Neural cell (in vitro differentiated cells): ENCODE measurements at regions not wholly inside any gene's neighbourhood (a gene's known extent, or its start where the extent isn't known, plus 50 kb on each side); places are given as distances from the start of the nearest gene placed in this dataset.

Experiments used
- H2AFZ ChIP-seq: fragments of 200-600, 300-800 bp; sonication (generic), shearing (Covaris generic); 2 replicates; pipeline ENCODE4 v1.6.0; 2014; ENCODE audit warnings: low read depth, mild to moderate bottlenecking, antibody characterized with exemption, low read length, moderate library complexity
- H3F3A ChIP-seq: fragments of 200-600 bp; shearing (Covaris generic); 2 replicates; pipeline ENCODE4 v1.6.1; 2016; ENCODE audit warnings: mild to moderate bottlenecking, moderate library complexity, mixed read lengths, antibody characterized with exemption, low read length; ENCODE audit not compliant: insufficient read depth, poor library complexity, severe bottlenecking
- H3K27ac ChIP-seq: fragments of 200-600, 300-800 bp; sonication (generic), shearing (Covaris generic); 2 replicates; pipeline ENCODE4 v1.5.1; 2014; ENCODE audit warnings: mild to moderate bottlenecking, low read length, moderate library complexity
- H3K27me3 ChIP-seq: fragments of 300-800, 200-600 bp; sonication (generic), shearing (Covaris generic); 2 replicates; pipeline ENCODE4 v1.6.0; 2014; ENCODE audit warnings: mild to moderate bottlenecking, low read depth, low read length, moderate library complexity; ENCODE audit not compliant: insufficient read depth
- H3K36me3 ChIP-seq: fragments of 300-800, 200-600 bp; sonication (generic), shearing (Covaris generic); 2 replicates; pipeline ENCODE4 v1.5.1; 2014; ENCODE audit warnings: mild to moderate bottlenecking, antibody characterized with exemption, low read length, moderate library complexity; ENCODE audit not compliant: insufficient read depth
- H3K4me2 ChIP-seq: fragments of 300-800, 200-600 bp; sonication (generic), shearing (Covaris generic); 2 replicates; pipeline ENCODE4 v1.6.0; 2014; ENCODE audit warnings: mild to moderate bottlenecking, low read length
- H3K4me3 ChIP-seq: fragments of 300-800, 200-600 bp; sonication (generic), shearing (Covaris generic); 2 replicates; pipeline ENCODE4 v1.5.1; 2014; ENCODE audit warnings: mild to moderate bottlenecking, low read length, moderate library complexity
- H3K79me2 ChIP-seq: fragments of 200-600 bp; shearing (Covaris generic); replicated peaks from 2 replicates; pipeline ENCODE4 v1.6.0; 2014; ENCODE audit warnings: mild to moderate bottlenecking, low read length, moderate library complexity; ENCODE audit not compliant: insufficient read depth
- H3K9ac ChIP-seq: fragments of 300-800, 200-600 bp; sonication (generic), shearing (Covaris generic); 2 replicates; pipeline ENCODE4 v1.6.1; 2016; ENCODE audit warnings: mild to moderate bottlenecking, low read length, mixed read lengths
- H3K9me2 ChIP-seq: fragments of 200-600 bp; shearing (Covaris generic); 2 replicates; pipeline ENCODE4 v1.6.1; 2016; ENCODE audit warnings: mild to moderate bottlenecking, low read length, mixed read lengths; ENCODE audit not compliant: insufficient read depth
- H3K9me3 ChIP-seq: fragments of 200-600, 300-800 bp; sonication (generic), shearing (Covaris generic); 2 replicates; pipeline ENCODE4 v1.6.1; 2016; ENCODE audit warnings: mild to moderate bottlenecking, mixed run types, low read length, moderate library complexity, mixed read lengths
- H4K20me1 ChIP-seq: fragments of 200-600 bp; shearing (Covaris generic); 2 replicates; pipeline ENCODE4 v1.6.1; 2016; ENCODE audit warnings: mild to moderate bottlenecking, mixed run types; ENCODE audit not compliant: insufficient read depth
- EP300 ChIP-seq: fragments of 450-650 bp; conservative IDR thresholded peaks from 2 replicates; pipeline ENCODE4 v1.6.1; 2014; ENCODE audit warnings: antibody characterized with exemption, mild to moderate bottlenecking, moderate library complexity; ENCODE audit not compliant: poor library complexity, severe bottlenecking
- EZH2 ChIP-seq: fragments of 200-600, 300-800 bp; shearing (Covaris generic), sonication (generic); IDR thresholded peaks from 2 replicates; pipeline ENCODE4 v1.6.1; 2014; ENCODE audit warnings: antibody characterized with exemption, low read length, borderline replicate concordance, mild to moderate bottlenecking; ENCODE audit not compliant: insufficient read depth, poor library complexity, severe bottlenecking
- MXI1 ChIP-seq: fragments of 450-650 bp; conservative IDR thresholded peaks from 2 replicates; pipeline ENCODE4 v1.6.1; 2014; ENCODE audit warnings: antibody characterized with exemption, mild to moderate bottlenecking; ENCODE audit not compliant: poor library complexity, severe bottlenecking
- POLR2AphosphoS5 ChIP-seq: IDR thresholded peaks from 2 replicates; pipeline ENCODE4 v1.6.1; 2012
- RAD21 ChIP-seq: fragments of 450-650 bp; conservative IDR thresholded peaks from 2 replicates; pipeline ENCODE4 v1.6.1; 2014; ENCODE audit warnings: antibody characterized with exemption, mild to moderate bottlenecking, moderate library complexity
- REST ChIP-seq: IDR thresholded peaks from 2 replicates; pipeline ENCODE4 v1.6.1; 2012; ENCODE audit warnings: borderline replicate concordance
- SMC3 ChIP-seq: fragments of 450-650 bp; conservative IDR thresholded peaks from 2 replicates; pipeline ENCODE4 v1.6.1; 2014; ENCODE audit warnings: antibody characterized with exemption, mild to moderate bottlenecking, moderate library complexity; ENCODE audit not compliant: poor library complexity
- TAF1 ChIP-seq: IDR thresholded peaks from 2 replicates; pipeline ENCODE4 v1.6.1; 2012; ENCODE audit warnings: low read depth
- TF ChIP-seq, protein P1 (sequence below): fragments of 450-650 bp; IDR thresholded peaks from 2 replicates; pipeline ENCODE4 v1.5.1; 2014; ENCODE audit warnings: antibody characterized with exemption, mild to moderate bottlenecking, moderate library complexity; ENCODE audit not compliant: poor library complexity, severe bottlenecking

DNA sequence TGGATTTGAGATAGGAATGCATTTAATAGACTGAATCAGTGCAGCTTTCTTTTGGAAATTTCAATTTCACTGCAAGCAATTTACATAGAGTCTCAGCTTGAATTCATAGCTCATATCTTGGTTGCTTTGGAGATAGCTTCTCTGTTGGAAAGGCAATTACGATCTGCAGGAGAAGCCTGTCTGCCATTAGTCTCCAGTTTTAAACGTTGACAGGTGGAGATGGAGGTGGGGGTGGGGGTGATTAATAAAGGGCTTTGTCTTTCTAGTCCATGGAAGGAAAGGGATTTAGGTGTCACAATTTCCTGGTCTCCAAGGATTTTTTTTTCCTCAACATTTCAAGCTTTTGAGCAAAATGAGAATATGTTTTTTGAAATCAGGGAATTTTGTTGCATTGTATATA lies 184.7 kb downstream of the CARTPT start:
- Histone ChIP-seq H3K36me3 (no peaks in the 10 kb centered on the region), H3K9me3 (no peaks in the 10 kb centered on the region), H3F3A (peaks cover 16% of the 10 kb centered on the region), H3K9ac (peak overlapping the region; percentile 62), H3K27me3 (no peaks in the 10 kb centered on the region), H2AFZ (no peak overlapping the region), H3K9me2 (no peaks in the 10 kb centered on the region), H4K20me1 (no peaks in the 10 kb centered on the region), H3K79me2 (no peaks in the 10 kb centered on the region), H3K4me2 (peak overlapping the region; percentile 74), H3K4me3 (peak overlapping the region; percentile 48), H3K27ac (peak overlapping the region; percentile 98)
- TF ChIP-seq REST (peak; percentile 96), MXI1 (no peak), TAF1 (no peak), EP300 (peak; percentile 92), SMC3 (peak; percentile 57), EZH2 (no peak), POLR2AphosphoS5 (peak; percentile 74), RAD21 (peak; percentile 59)
- TF ChIP-seq, protein P1, sequence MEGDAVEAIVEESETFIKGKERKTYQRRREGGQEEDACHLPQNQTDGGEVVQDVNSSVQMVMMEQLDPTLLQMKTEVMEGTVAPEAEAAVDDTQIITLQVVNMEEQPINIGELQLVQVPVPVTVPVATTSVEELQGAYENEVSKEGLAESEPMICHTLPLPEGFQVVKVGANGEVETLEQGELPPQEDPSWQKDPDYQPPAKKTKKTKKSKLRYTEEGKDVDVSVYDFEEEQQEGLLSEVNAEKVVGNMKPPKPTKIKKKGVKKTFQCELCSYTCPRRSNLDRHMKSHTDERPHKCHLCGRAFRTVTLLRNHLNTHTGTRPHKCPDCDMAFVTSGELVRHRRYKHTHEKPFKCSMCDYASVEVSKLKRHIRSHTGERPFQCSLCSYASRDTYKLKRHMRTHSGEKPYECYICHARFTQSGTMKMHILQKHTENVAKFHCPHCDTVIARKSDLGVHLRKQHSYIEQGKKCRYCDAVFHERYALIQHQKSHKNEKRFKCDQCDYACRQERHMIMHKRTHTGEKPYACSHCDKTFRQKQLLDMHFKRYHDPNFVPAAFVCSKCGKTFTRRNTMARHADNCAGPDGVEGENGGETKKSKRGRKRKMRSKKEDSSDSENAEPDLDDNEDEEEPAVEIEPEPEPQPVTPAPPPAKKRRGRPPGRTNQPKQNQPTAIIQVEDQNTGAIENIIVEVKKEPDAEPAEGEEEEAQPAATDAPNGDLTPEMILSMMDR, result no peak

- no peaks in the 10 kb centered on the region for H3K36me3 ChIP-seq
- H3K79me2 ChIP-seq, result peaks cover 6% of the 10 kb centered on the region
- peak overlapping the region; percentile 62 for H3K9ac ChIP-seq
- no peak overlapping the region for H2AFZ ChIP-seq
- no peaks in the 10 kb centered on the region for H3K9me3 ChIP-seq
- H3K4me3 ChIP-seq, result peak overlapping the region; percentile 48
- peak overlapping the region; percentile 98 for H3K27ac ChIP-seq
- TF ChIP-seq SMC3, result no peak
- no peaks in the 10 kb centered on the region for H3K9me2 ChIP-seq
- no peaks in the 10 kb centered on the region for H4K20me1 ChIP-seq
- peak overlapping the region; percentile 4 for H3K4me2 ChIP-seq
- peaks cover 16% of the 10 kb centered on the region for H3F3A ChIP-seq
- no peaks in the 10 kb centered on the region for H3K27me3 ChIP-seq
Observed at GRCh38 chr5:71904852-71905251, 185.8 kb downstream of the CARTPT start.
